A549 (cell line): ENCODE measurements at regions not wholly inside any gene's neighbourhood (a gene's known extent, or its start where the extent isn't known, plus 50 kb on each side); places are given as distances from the start of the nearest gene placed in this dataset.

Experiments used
- CHD4 ChIP-seq: fragments of 200-600 bp; sonication (generic); IDR thresholded peaks from 2 replicates; pipeline ENCODE4 v1.6.1; 2016; ENCODE audit warnings: antibody characterized with exemption, mild to moderate bottlenecking, borderline replicate concordance
- CTCF ChIP-seq: fragments of >200 bp; sonication (Bioruptor Twin); formaldehyde crosslinking; IDR thresholded peaks from 3 replicates; pipeline ENCODE4 v1.5.1; 2016
- USF2 ChIP-seq: fragments of 450-650 bp; IDR thresholded peaks from 2 replicates; pipeline ENCODE4 v1.6.1; 2014; ENCODE audit warnings: antibody characterized with exemption

- TF ChIP-seq CTCF (no peak), USF2 (no peak), CHD4 (no peak)
These were observed 234.4 kb downstream of the CENPW start for GRCh38 chr6:126574301-126574700.
